KOPT-K1 (cell line): ENCODE measurements at regions not wholly inside any gene's neighbourhood (a gene's known extent, or its start where the extent isn't known, plus 50 kb on each side); places are given as distances from the start of the nearest gene placed in this dataset.

Experiments
- H3K27ac ChIP-seq: fragments of 200-600 bp; sonication (generic); 2 replicates; pipeline ENCODE4 v1.5.1; 2016; ENCODE audit warnings: antibody characterized with exemption, mild to moderate bottlenecking, low read depth, low read length; ENCODE audit not compliant: poor library complexity, severe bottlenecking
- H3K36me3 ChIP-seq: fragments of 200-600 bp; sonication (generic); 2 replicates; pipeline ENCODE4 v1.5.1; 2017; ENCODE audit warnings: antibody characterized with exemption, mild to moderate bottlenecking, low read length, moderate library complexity; ENCODE audit not compliant: insufficient read depth
- H3K9me3 ChIP-seq: fragments of 200-600 bp; sonication (generic); 2 replicates; pipeline ENCODE4 v1.5.1; 2017; ENCODE audit warnings: antibody characterized with exemption, low read length, mild to moderate bottlenecking; ENCODE audit not compliant: insufficient read depth, poor library complexity, severe bottlenecking

- no peak overlapping the region for H3K27ac ChIP-seq
- H3K36me3 ChIP-seq, result no peaks in the 10 kb centered on the region
- no peaks in the 10 kb centered on the region for H3K9me3 ChIP-seq
Observed at GRCh38 chr3:98966862-98967546, 65.5 kb upstream of the DCBLD2 start.

- Histone ChIP-seq H3K9me3 (no peaks in the 10 kb centered on the region), H3K27ac (no peak overlapping the region), H3K36me3 (no peaks in the 10 kb centered on the region)
Observed at GRCh38 chr3:98966434-98966833, 64.9 kb upstream of the DCBLD2 start.

- H3K9me3 ChIP-seq, result no peaks in the 10 kb centered on the region
- H3K36me3 ChIP-seq, result no peaks in the 10 kb centered on the region
- no peak overlapping the region for H3K27ac ChIP-seq
Observed at GRCh38 chr3:98964784-98965183, 63.3 kb upstream of the DCBLD2 start.

- Histone ChIP-seq H3K9me3 (no peaks in the 10 kb centered on the region), H3K27ac (no peak overlapping the region), H3K36me3 (no peaks in the 10 kb centered on the region)
Observed at GRCh38 chr3:98963546-98963945, 62.1 kb upstream of the DCBLD2 start.

- Histone ChIP-seq H3K27ac (no peak overlapping the region), H3K36me3 (no peaks in the 10 kb centered on the region), H3K9me3 (no peaks in the 10 kb centered on the region)
Observed at GRCh38 chr3:98962951-98963350, 61.5 kb upstream of the DCBLD2 start.

- Histone ChIP-seq H3K27ac (no peak overlapping the region), H3K9me3 (no peaks in the 10 kb centered on the region), H3K36me3 (no peaks in the 10 kb centered on the region)
Observed at GRCh38 chr3:98962189-98962930, 60.9 kb upstream of the DCBLD2 start.

- H3K9me3 ChIP-seq, result no peaks in the 10 kb centered on the region
- H3K27ac ChIP-seq, result no peak overlapping the region
- no peaks in the 10 kb centered on the region for H3K36me3 ChIP-seq
Observed at GRCh38 chr3:98961161-98962155, 60.0 kb upstream of the DCBLD2 start.

GRCh38 chr3:98957681-98958080, 56.2 kb upstream of the DCBLD2 start:
- no peaks in the 10 kb centered on the region for H3K9me3 ChIP-seq
- no peak overlapping the region for H3K27ac ChIP-seq
- H3K36me3 ChIP-seq, result no peaks in the 10 kb centered on the region

GRCh38 chr3:98956008-98956407, 54.5 kb upstream of the DCBLD2 start:
- Histone ChIP-seq H3K27ac (no peak overlapping the region), H3K9me3 (no peaks in the 10 kb centered on the region), H3K36me3 (no peaks in the 10 kb centered on the region)

- Histone ChIP-seq H3K36me3 (no peaks in the 10 kb centered on the region), H3K27ac (no peak overlapping the region), H3K9me3 (no peaks in the 10 kb centered on the region)
Observed at GRCh38 chr3:98954791-98955604, 53.5 kb upstream of the DCBLD2 start.

- no peaks in the 10 kb centered on the region for H3K9me3 ChIP-seq
- no peaks in the 10 kb centered on the region for H3K36me3 ChIP-seq
- H3K27ac ChIP-seq, result no peak overlapping the region
Observed at GRCh38 chr3:98954242-98954641, 52.7 kb upstream of the DCBLD2 start.

GRCh38 chr3:98952404-98952803, 50.9 kb upstream of the DCBLD2 start:
- H3K9me3 ChIP-seq, result no peaks in the 10 kb centered on the region
- no peak overlapping the region for H3K27ac ChIP-seq
- H3K36me3 ChIP-seq, result no peaks in the 10 kb centered on the region
